Endothelial cell of umbilical vein (primary cell): ENCODE measurements at regions not wholly inside any gene's neighbourhood (a gene's known extent, or its start where the extent isn't known, plus 50 kb on each side); places are given as distances from the start of the nearest gene placed in this dataset.

ENCODE experiments used
- BruUV-seq: library from RNA; stranded (reverse); fragments of 400-500 nt; replicated peaks from 2 replicates; lab custom pipeline; 2021; lab: Mats Ljungman, UMichigan
- CTCF ChIA-PET: fragments of 300-600, 350-600 bp; sonication (Branson Sonifier 250); formaldehyde crosslinking; loops from one replicate; lab custom pipeline; 2021; ENCODE audit warnings: antibody characterized with exemption, inconsistent platforms; lab: Charles Lee
- POLR2A ChIA-PET: fragments of 300-600, 350-600 bp; sonication (Branson Sonifier 250); formaldehyde crosslinking; loops from one replicate; lab custom pipeline; 2021; ENCODE audit warnings: antibody characterized with exemption, inconsistent platforms; lab: Charles Lee
- DNase-seq: peaks from one replicate; pipeline ENCODE4 v3.0.0-alpha.2; 2011; ENCODE audit warnings: low read depth, low spot score
- FAIRE-seq: peaks from 2 replicates; lab custom pipeline; 2011; peaks lifted over from hg19 to GRCh38; lab: Jason Lieb, UNC
- H2AFZ ChIP-seq: 2 replicates; pipeline ENCODE4 v1.6.0; 2012; ENCODE audit warnings: low read depth, low read length, control low read depth, inconsistent platforms
- H3K27ac ChIP-seq: 2 replicates; pipeline ENCODE4 v1.5.1; 2011; ENCODE audit warnings: low read depth, mild to moderate bottlenecking, control low read depth, low read length, moderate library complexity; ENCODE audit not compliant: insufficient read depth
- H3K27me3 ChIP-seq, 2 experiments: 2 replicates each; pipeline versions ENCODE4 v1.6.0 to v1.6.1; 2011; ENCODE audit warnings: low read length in 2 of 2, mixed read lengths in 1 of 2; ENCODE audit not compliant: control insufficient read depth in 2 of 2, insufficient read depth in 2 of 2
- H3K36me3 ChIP-seq, 2 experiments: 2 replicates in 1 of 2; 3 replicates in 1 of 2; pipeline ENCODE4 v1.5.1; 2011; ENCODE audit warnings: low read length in 2 of 2, mild to moderate bottlenecking in 1 of 2, moderate library complexity in 1 of 2; ENCODE audit not compliant: control insufficient read depth in 2 of 2, insufficient read depth in 2 of 2; ENCODE audit errors: extremely low read depth in 1 of 2
- H3K4me1 ChIP-seq: 3 replicates; pipeline ENCODE4 v1.5.1; 2011; ENCODE audit warnings: mild to moderate bottlenecking, low read length; ENCODE audit not compliant: control insufficient read depth, insufficient read depth; ENCODE audit errors: extremely low read depth
- H3K4me2 ChIP-seq: 2 replicates; pipeline ENCODE4 v1.6.1; 2011; ENCODE audit warnings: low read length, control low read depth, mixed read lengths; ENCODE audit not compliant: insufficient read depth
- H3K4me3 ChIP-seq, 3 experiments: fragments of 200-600 bp in 1 of 3; sonication (generic), shearing (Covaris generic) in 1 of 3; replicated peaks in 1 of 3; 2 replicates each; pipeline ENCODE4 v1.5.1; 2011 to 2016; ENCODE audit warnings: control low read depth in 3 of 3, low read length in 3 of 3, mild to moderate bottlenecking in 2 of 3, inconsistent platforms in 1 of 3, low read depth in 1 of 3, moderate library complexity in 1 of 3; ENCODE audit not compliant: insufficient read depth in 1 of 3
- H3K79me2 ChIP-seq: 2 replicates; pipeline ENCODE4 v1.6.0; 2012; ENCODE audit warnings: low read length, inconsistent platforms; ENCODE audit not compliant: control insufficient read depth, insufficient read depth
- H3K9ac ChIP-seq: replicated peaks from 2 replicates; pipeline ENCODE3; 2011; ENCODE audit warnings: low read length, control low read depth; ENCODE audit not compliant: insufficient read depth; ENCODE audit errors: extremely low read depth
- H3K9me1 ChIP-seq: replicated peaks from 3 replicates; pipeline ENCODE4 v1.6.0; 2011; ENCODE audit warnings: mild to moderate bottlenecking, low read length; ENCODE audit not compliant: control insufficient read depth, insufficient read depth; ENCODE audit errors: extremely low read depth
- H3K9me3 ChIP-seq: replicated peaks from 2 replicates; pipeline ENCODE4 v1.5.1; 2012; ENCODE audit warnings: low read length, inconsistent platforms; ENCODE audit not compliant: control insufficient read depth, insufficient read depth
- H4K20me1 ChIP-seq: replicated peaks from 2 replicates; pipeline ENCODE3; 2011; ENCODE audit warnings: mild to moderate bottlenecking, low read length; ENCODE audit not compliant: control insufficient read depth, insufficient read depth; ENCODE audit errors: extremely low read depth
- CTCF ChIP-seq, 2 donors: IDR thresholded peaks; 1 replicate in 1 of 2; 2 replicates in 1 of 2; pipeline ENCODE4 v1.5.1; 2011; ENCODE audit warnings: low read length in 2 of 2, mild to moderate bottlenecking in 2 of 2, moderate library complexity in 2 of 2, control low read depth in 1 of 2, inconsistent platforms in 1 of 2, low read depth in 1 of 2; ENCODE audit not compliant: insufficient read depth in 1 of 2; ENCODE audit errors: extremely low read depth in 1 of 2
- EZH2 ChIP-seq: IDR thresholded peaks from 2 replicates; pipeline ENCODE4 v1.6.1; 2012; ENCODE audit warnings: borderline replicate concordance, low read depth, mild to moderate bottlenecking, moderate library complexity, low read length, inconsistent platforms; ENCODE audit not compliant: severe bottlenecking
- FOS ChIP-seq: IDR thresholded peaks from 2 replicates; pipeline ENCODE4 v1.6.1; 2011; ENCODE audit warnings: mild to moderate bottlenecking, low read length, moderate library complexity, borderline replicate concordance; ENCODE audit not compliant: insufficient read depth
- GATA2 ChIP-seq: IDR thresholded peaks from 2 replicates; pipeline ENCODE4 v1.7.0; 2011; ENCODE audit warnings: low read depth, mild to moderate bottlenecking, moderate library complexity, mixed read lengths, low read length; ENCODE audit not compliant: insufficient read length, insufficient read depth
- JUN ChIP-seq: IDR thresholded peaks from 2 replicates; pipeline ENCODE4 v1.6.1; 2011; ENCODE audit warnings: borderline replicate concordance, low read depth; ENCODE audit not compliant: insufficient read length, insufficient read depth
- MAX ChIP-seq: IDR thresholded peaks from 2 replicates; pipeline ENCODE4 v1.6.1; 2011; ENCODE audit not compliant: insufficient read depth, insufficient read length
- MYC ChIP-seq: IDR thresholded peaks from one replicate; pipeline ENCODE4 v1.6.1; 2011; ENCODE audit warnings: mild to moderate bottlenecking, low read depth, low read length
- POLR2A ChIP-seq: IDR thresholded peaks from 2 replicates; pipeline ENCODE4 v1.6.1; 2012; ENCODE audit warnings: low read depth, mild to moderate bottlenecking, control low read depth, low read length
- POLR2AphosphoS5 ChIP-seq: IDR thresholded peaks from 2 replicates; pipeline ENCODE4 v1.6.1; 2012; ENCODE audit warnings: low read depth, mild to moderate bottlenecking, control low read depth, low read length, moderate library complexity; ENCODE audit not compliant: insufficient read depth
- dilution Hi-C: fragments of 300-500 bp; cut with MboI; formaldehyde crosslinking; loops from one replicate; pipeline ENCODE4 v1.15.0; 2019; ENCODE audit warnings: low sequenced_read_pairs; ENCODE audit not compliant: extremely low pct_ligation_motif_present
- intact Hi-C: fragments of 100-400 bp; cut with micrococcal nuclease; formaldehyde crosslinking; loops from one replicate; pipeline ENCODE4 v1.10.0; 2022

- no TSS peak for BruUV-seq
- no peaks in the 10 kb centered on the region for H3K36me3 ChIP-seq
- no peaks in the 10 kb centered on the region for H3K27me3 ChIP-seq
- H3K9me3 ChIP-seq: no peaks in the 10 kb centered on the region
- H3K4me1 ChIP-seq: no peaks in the 10 kb centered on the region
- POLR2A ChIA-PET: no interaction called here
- CTCF ChIA-PET: no interaction called here
- no peak for TF ChIP-seq GATA2
- TF ChIP-seq POLR2A: no peak
- no peak for TF ChIP-seq JUN
- TF ChIP-seq FOS: no peak
- no peak for TF ChIP-seq MYC
- TF ChIP-seq POLR2AphosphoS5: no peak
- TF ChIP-seq EZH2: no peak
- TF ChIP-seq MAX: no peak
- TF ChIP-seq CTCF (IDR thresholded peaks at IDR 0.05; ENCODE audit: extremely low read depth in 1 of 2, insufficient read depth in 1 of 2, low read depth in 1 of 2, low read length in 2 of 2): no peak
- H3K9ac ChIP-seq: no peak overlapping the region
- H3K79me2 ChIP-seq: no peaks in the 10 kb centered on the region
- no peak overlapping the region for H2AFZ ChIP-seq
- no peak overlapping the region for H3K27ac ChIP-seq
- H4K20me1 ChIP-seq: no peaks in the 10 kb centered on the region
- no peaks in the 10 kb centered on the region for H3K9me1 ChIP-seq
- FAIRE-seq (no peak), DNase-seq (no peak)
- dilution Hi-C loops (no loop called here), intact Hi-C loops (no loop called here)
- H3K4me3 ChIP-seq: no peak overlapping the region
- no peak overlapping the region for H3K4me2 ChIP-seq
These were observed 147.4 kb upstream of the HTR1E start for GRCh38 chr6:86789779-86790411.
